Vagina (tissue), 2 donors: ENCODE measurements at regions not wholly inside any gene's neighbourhood (a gene's known extent, or its start where the extent isn't known, plus 50 kb on each side); places are given as distances from the start of the nearest gene placed in this dataset.

ENCODE experiments used
- POLR2AphosphoS5 ChIP-seq, 2 donors: sonication (generic); formaldehyde crosslinking; IDR thresholded peaks; one replicate each; pipeline ENCODE4 v1.9.0; 2017; ENCODE audit warnings: antibody characterized with exemption in 2 of 2, mild to moderate bottlenecking in 2 of 2, low read depth in 1 of 2; ENCODE audit not compliant: insufficient read depth in 1 of 2
- TF ChIP-seq, protein P1 (sequence below), 3 experiments: fragments of 450-650 bp in 2 of 3; fragments of 200-600 bp in 1 of 3; sonication (generic) in 1 of 3; IDR thresholded peaks; one replicate each; pipeline ENCODE4 v1.5.1; 2017 to 2019; ENCODE audit warnings: antibody characterized with exemption in 3 of 3, mild to moderate bottlenecking in 2 of 3, moderate library complexity in 2 of 3

DNA sequence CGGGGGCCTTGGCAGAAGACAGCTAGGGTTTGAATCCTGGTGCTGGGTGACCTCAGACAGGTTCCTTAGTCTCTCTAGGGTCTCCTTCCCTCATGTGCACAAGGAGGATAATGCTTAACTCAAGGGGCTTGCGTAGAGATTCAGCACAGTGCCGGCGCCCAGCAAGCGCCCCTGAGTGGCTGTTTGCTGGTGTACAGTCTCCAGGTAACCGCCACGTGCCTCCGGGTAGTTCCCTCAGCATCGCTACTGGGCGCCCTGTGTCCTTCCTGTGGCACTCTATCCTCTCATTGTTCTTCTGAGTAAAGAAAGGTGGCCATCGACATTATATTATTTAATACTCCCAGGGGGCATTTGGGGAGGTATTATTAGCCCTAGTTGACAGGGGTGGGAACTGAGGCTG is 80.9 kb downstream of the NENF start:
- TF ChIP-seq, protein P1, sequence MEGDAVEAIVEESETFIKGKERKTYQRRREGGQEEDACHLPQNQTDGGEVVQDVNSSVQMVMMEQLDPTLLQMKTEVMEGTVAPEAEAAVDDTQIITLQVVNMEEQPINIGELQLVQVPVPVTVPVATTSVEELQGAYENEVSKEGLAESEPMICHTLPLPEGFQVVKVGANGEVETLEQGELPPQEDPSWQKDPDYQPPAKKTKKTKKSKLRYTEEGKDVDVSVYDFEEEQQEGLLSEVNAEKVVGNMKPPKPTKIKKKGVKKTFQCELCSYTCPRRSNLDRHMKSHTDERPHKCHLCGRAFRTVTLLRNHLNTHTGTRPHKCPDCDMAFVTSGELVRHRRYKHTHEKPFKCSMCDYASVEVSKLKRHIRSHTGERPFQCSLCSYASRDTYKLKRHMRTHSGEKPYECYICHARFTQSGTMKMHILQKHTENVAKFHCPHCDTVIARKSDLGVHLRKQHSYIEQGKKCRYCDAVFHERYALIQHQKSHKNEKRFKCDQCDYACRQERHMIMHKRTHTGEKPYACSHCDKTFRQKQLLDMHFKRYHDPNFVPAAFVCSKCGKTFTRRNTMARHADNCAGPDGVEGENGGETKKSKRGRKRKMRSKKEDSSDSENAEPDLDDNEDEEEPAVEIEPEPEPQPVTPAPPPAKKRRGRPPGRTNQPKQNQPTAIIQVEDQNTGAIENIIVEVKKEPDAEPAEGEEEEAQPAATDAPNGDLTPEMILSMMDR (IDR thresholded peaks at IDR 0.05) = no peak
- TF ChIP-seq POLR2AphosphoS5 (IDR thresholded peaks at IDR 0.05; ENCODE audit: insufficient read depth in 1 of 2, low read depth in 1 of 2) = no peak
